ENCODE measurements at regions not wholly inside any gene's neighbourhood (a gene's known extent, or its start where the extent isn't known, plus 50 kb on each side); places are given as distances from the start of the nearest gene placed in this dataset.

- TF ChIP-seq TOX (CRISPR knock-in tag; IDR thresholded peaks at IDR 0.05; ENCODE audit: borderline replicate concordance) = no peak
- TF ChIP-seq GLIS3 (CRISPR knock-in tag; IDR thresholded peaks at IDR 0.05) = no peak
- TF ChIP-seq SNAI2 (CRISPR knock-in tag; IDR thresholded peaks at IDR 0.05) = no peak
- no peak for TF ChIP-seq OSR1 (CRISPR knock-in tag; IDR thresholded peaks at IDR 0.05)
- TF ChIP-seq PPARA (CRISPR knock-in tag; IDR thresholded peaks at IDR 0.05; ENCODE audit: borderline replicate concordance) = no peak
- no peak for TF ChIP-seq ISL1 (CRISPR knock-in tag; IDR thresholded peaks at IDR 0.05)
- TF ChIP-seq ZFP30 (CRISPR knock-in tag; IDR thresholded peaks at IDR 0.05) = no peak
- TF ChIP-seq BACH2 (CRISPR knock-in tag; IDR thresholded peaks at IDR 0.05; ENCODE audit: borderline replicate concordance) = no peak
- TF ChIP-seq, protein P1, sequence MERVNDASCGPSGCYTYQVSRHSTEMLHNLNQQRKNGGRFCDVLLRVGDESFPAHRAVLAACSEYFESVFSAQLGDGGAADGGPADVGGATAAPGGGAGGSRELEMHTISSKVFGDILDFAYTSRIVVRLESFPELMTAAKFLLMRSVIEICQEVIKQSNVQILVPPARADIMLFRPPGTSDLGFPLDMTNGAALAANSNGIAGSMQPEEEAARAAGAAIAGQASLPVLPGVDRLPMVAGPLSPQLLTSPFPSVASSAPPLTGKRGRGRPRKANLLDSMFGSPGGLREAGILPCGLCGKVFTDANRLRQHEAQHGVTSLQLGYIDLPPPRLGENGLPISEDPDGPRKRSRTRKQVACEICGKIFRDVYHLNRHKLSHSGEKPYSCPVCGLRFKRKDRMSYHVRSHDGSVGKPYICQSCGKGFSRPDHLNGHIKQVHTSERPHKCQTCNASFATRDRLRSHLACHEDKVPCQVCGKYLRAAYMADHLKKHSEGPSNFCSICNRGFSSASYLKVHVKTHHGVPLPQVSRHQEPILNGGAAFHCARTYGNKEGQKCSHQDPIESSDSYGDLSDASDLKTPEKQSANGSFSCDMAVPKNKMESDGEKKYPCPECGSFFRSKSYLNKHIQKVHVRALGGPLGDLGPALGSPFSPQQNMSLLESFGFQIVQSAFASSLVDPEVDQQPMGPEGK (CRISPR knock-in tag; IDR thresholded peaks at IDR 0.05; ENCODE audit: borderline replicate concordance) = no peak
These were observed 76.7 kb downstream of the SIPA1L2 start for GRCh38 chr1:232553050-232553754.
